NCI-H146 treated with DMSO at 0.1 percent for 48 hours (cell line): ENCODE measurements at regions not wholly inside any gene's neighbourhood (a gene's known extent, or its start where the extent isn't known, plus 50 kb on each side); places are given as distances from the start of the nearest gene placed in this dataset.
A peak's percentile ranks its signal among the peaks of the same experiment; 100 is the strongest.

Experiments used
- DNase-seq: peaks from one replicate; lab custom pipeline; 2025; ENCODE audit not compliant: unreplicated experiment; lab: John Stamatoyannopoulos, UW

- no peak for DNase-seq
These were observed 134.9 kb upstream of the HSD17B12 start for GRCh38 chr11:43545610-43546009.

- DNase-seq = peak; percentile 58
These were observed 133.7 kb upstream of the HSD17B12 start for GRCh38 chr11:43546561-43547429.

- DNase-seq = no peak
These were observed 133.1 kb upstream of the HSD17B12 start for GRCh38 chr11:43547430-43547831.

- peak; percentile 11 for DNase-seq
These were observed 132.6 kb upstream of the HSD17B12 start for GRCh38 chr11:43547889-43548381.

GRCh38 chr11:43548916-43549315 lies 131.6 kb upstream of the HSD17B12 start:
- DNase-seq = no peak

GRCh38 chr11:43549624-43550023 lies 130.9 kb upstream of the HSD17B12 start:
- no peak for DNase-seq

- DNase-seq = no peak
These were observed 129.8 kb upstream of the HSD17B12 start for GRCh38 chr11:43550714-43551113.

- no peak for DNase-seq
These were observed 126.4 kb upstream of the HSD17B12 start for GRCh38 chr11:43554148-43554473.

GRCh38 chr11:43555186-43555585 lies 125.4 kb upstream of the HSD17B12 start:
- no peak for DNase-seq

GRCh38 chr11:43555816-43556611 lies 124.5 kb upstream of the HSD17B12 start:
- peak; percentile 91 for DNase-seq

- DNase-seq = no peak
These were observed 123.7 kb upstream of the HSD17B12 start for GRCh38 chr11:43556612-43557375.

GRCh38 chr11:43557553-43558110 lies 122.9 kb upstream of the HSD17B12 start:
- DNase-seq = peak; percentile 26

GRCh38 chr11:43558146-43558545 lies 122.4 kb upstream of the HSD17B12 start:
- no peak for DNase-seq

- DNase-seq = no peak
These were observed 121.9 kb upstream of the HSD17B12 start for GRCh38 chr11:43558556-43559127.

GRCh38 chr11:43561832-43562231 lies 118.7 kb upstream of the HSD17B12 start:
- no peak for DNase-seq

- DNase-seq = peak; percentile 72
These were observed 113.1 kb upstream of the HSD17B12 start for GRCh38 chr11:43567396-43567975.

GRCh38 chr11:43573233-43573632 lies 107.3 kb upstream of the HSD17B12 start:
- peak; percentile 22 for DNase-seq

GRCh38 chr11:43573873-43574272 lies 106.7 kb upstream of the HSD17B12 start:
- no peak for DNase-seq

- DNase-seq = no peak
These were observed 106.1 kb upstream of the HSD17B12 start for GRCh38 chr11:43574411-43574810.
